Body of pancreas (tissue), 4 donors: ENCODE measurements at regions not wholly inside any gene's neighbourhood (a gene's known extent, or its start where the extent isn't known, plus 50 kb on each side); places are given as distances from the start of the nearest gene placed in this dataset.

Experiments
- CTCF ChIP-seq, 7 experiments: fragments of 450-650 bp in 4 of 7; fragments of 200-600 bp in 3 of 7; sonication (generic) in 3 of 7; IDR thresholded peaks; one replicate each; pipeline ENCODE4 v1.5.1; 2016 to 2019; ENCODE audit warnings: antibody characterized with exemption in 7 of 7
- POLR2A ChIP-seq, 3 donors: fragments of 450-650 bp; IDR thresholded peaks; one replicate each; pipeline ENCODE4 v1.6.1; 2016; ENCODE audit warnings: antibody characterized with exemption in 3 of 3, mild to moderate bottlenecking in 2 of 3

GRCh38 chr3:180329187-180329586 is 272.8 kb upstream of the TTC14 start:
- TF ChIP-seq CTCF (IDR thresholded peaks at IDR 0.05) (no peak), POLR2A (IDR thresholded peaks at IDR 0.05) (no peak)
